NCI-H2107 treated with DMSO at 0.1 percent for 48 hours (cell line): ENCODE measurements at regions not wholly inside any gene's neighbourhood (a gene's known extent, or its start where the extent isn't known, plus 50 kb on each side); places are given as distances from the start of the nearest gene placed in this dataset.

Experiments
- DNase-seq: peaks from one replicate; lab custom pipeline; 2025; ENCODE audit not compliant: unreplicated experiment; lab: John Stamatoyannopoulos, UW

DNA sequence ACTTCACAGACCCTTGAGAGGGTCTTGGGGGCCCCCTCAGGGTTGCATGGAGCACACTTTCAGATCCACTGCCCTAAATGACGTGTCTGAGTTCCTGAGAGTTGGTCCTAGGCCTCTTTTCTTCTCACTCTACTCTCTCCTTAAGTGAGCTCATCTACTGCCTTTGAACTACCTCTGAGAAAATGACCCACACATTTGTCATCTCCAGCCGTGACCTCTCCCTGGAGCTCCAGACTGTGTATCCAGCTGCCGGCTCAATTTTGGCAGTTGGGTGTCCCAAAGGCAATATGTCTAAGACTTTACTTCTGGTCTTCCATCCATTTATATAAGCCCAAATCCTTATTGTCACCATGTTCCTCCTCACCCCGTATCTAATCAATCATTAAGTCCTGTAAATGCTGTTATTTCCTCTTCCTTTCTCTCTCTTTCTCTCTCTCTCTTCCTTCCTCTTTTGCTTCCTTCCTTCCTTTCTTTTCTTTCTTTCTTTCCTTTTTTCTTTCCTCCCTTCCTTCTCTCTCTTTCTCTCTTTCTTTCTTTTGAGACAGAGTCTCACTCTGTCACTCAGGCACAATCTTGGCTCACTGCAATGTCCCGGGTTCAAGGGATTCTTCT lies 51.2 kb upstream of the HSPA9 start:
- DNase-seq = no peak

DNA sequence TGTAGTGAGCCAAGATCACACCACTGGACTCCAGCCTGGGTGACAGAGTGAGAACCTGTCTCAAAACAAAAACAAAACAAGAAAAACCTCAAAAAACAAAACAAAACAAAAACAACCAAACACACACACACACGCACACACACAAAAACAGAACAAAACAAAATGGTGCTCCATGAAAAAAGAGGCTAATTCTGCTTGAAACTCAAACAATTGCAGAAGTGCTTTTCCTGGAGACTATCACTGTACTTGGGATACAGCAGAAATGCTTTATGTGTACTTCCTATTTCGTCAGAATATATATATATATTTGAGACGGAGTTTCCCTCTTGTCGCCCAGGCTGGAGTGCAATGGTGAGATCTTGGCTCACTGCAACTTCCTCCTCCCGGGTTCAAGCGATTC lies 49.9 kb upstream of the HSPA9 start:
- no peak for DNase-seq
